Mesenchymal stem cell (in vitro differentiated cells and primary cell): ENCODE measurements at regions not wholly inside any gene's neighbourhood (a gene's known extent, or its start where the extent isn't known, plus 50 kb on each side); places are given as distances from the start of the nearest gene placed in this dataset.

Experiments
- DNase-seq: peaks from one replicate; pipeline ENCODE4 v3.0.0-alpha.2; 2013
- H2AFZ ChIP-seq: one replicate; pipeline ENCODE4 v1.6.1; 2013; ENCODE audit warnings: low read depth, mild to moderate bottlenecking, control low read depth, inconsistent platforms, low read length, moderate library complexity
- H2AK5ac ChIP-seq: 2 replicates; pipeline ENCODE4 v1.6.1; 2013; ENCODE audit warnings: low read length, moderate library complexity, mild to moderate bottlenecking, inconsistent platforms; ENCODE audit not compliant: severe bottlenecking
- H2BK120ac ChIP-seq: one replicate; pipeline ENCODE4 v1.6.1; 2013; ENCODE audit warnings: low read depth, mild to moderate bottlenecking, inconsistent platforms, low read length, moderate library complexity
- H2BK12ac ChIP-seq, 2 experiments: one replicate each; pipeline ENCODE4 v1.6.1; 2013; ENCODE audit warnings: inconsistent platforms in 2 of 2, low read length in 2 of 2, mild to moderate bottlenecking in 2 of 2, moderate library complexity in 2 of 2, control low read depth in 1 of 2
- H2BK15ac ChIP-seq: one replicate; pipeline ENCODE4 v1.6.1; 2013; ENCODE audit warnings: mild to moderate bottlenecking, low read depth, inconsistent platforms; ENCODE audit not compliant: poor library complexity, severe bottlenecking
- H2BK5ac ChIP-seq: 2 replicates; pipeline ENCODE4 v1.6.1; 2013; ENCODE audit warnings: low read depth, mild to moderate bottlenecking, low read length, control low read depth, inconsistent platforms; ENCODE audit not compliant: poor library complexity, severe bottlenecking
- H3K14ac ChIP-seq, 2 experiments: one replicate each; pipeline ENCODE4 v1.6.1; 2013; ENCODE audit warnings: inconsistent platforms in 2 of 2, low read length in 2 of 2, control low read depth in 1 of 2, mild to moderate bottlenecking in 1 of 2, moderate library complexity in 1 of 2
- H3K18ac ChIP-seq, 2 experiments: one replicate each; pipeline ENCODE4 v1.6.1; 2013; ENCODE audit warnings: inconsistent platforms in 2 of 2, low read length in 2 of 2, control low read depth in 1 of 2, low read depth in 1 of 2, mild to moderate bottlenecking in 1 of 2
- H3K23ac ChIP-seq, 2 experiments: one replicate each; pipeline ENCODE4 v1.6.1; 2013; ENCODE audit warnings: inconsistent platforms in 2 of 2, low read length in 2 of 2, mild to moderate bottlenecking in 2 of 2, moderate library complexity in 2 of 2, control low read depth in 1 of 2
- H3K27ac ChIP-seq: 2 replicates; pipeline ENCODE4 v1.5.1; 2013; ENCODE audit warnings: mild to moderate bottlenecking, moderate library complexity, low read length, control low read depth, inconsistent platforms; ENCODE audit not compliant: poor library complexity, severe bottlenecking
- H3K27me3 ChIP-seq, 2 experiments: 2 replicates each; pipeline versions ENCODE4 v1.6.1 to v1.7.0; 2013; ENCODE audit warnings: low read length in 2 of 2, mild to moderate bottlenecking in 2 of 2, moderate library complexity in 2 of 2, control low read depth in 1 of 2, inconsistent platforms in 1 of 2; ENCODE audit not compliant: control insufficient read depth in 1 of 2, insufficient read depth in 1 of 2
- H3K36me3 ChIP-seq, 2 experiments: 2 replicates each; pipeline versions ENCODE4 v1.6.1 to v1.7.0; 2013; ENCODE audit warnings: low read length in 2 of 2, control low read depth in 1 of 2, inconsistent platforms in 1 of 2, low read depth in 1 of 2, mild to moderate bottlenecking in 1 of 2; ENCODE audit not compliant: insufficient read depth in 2 of 2, control insufficient read depth in 1 of 2
- H3K4ac ChIP-seq, 2 experiments: one replicate each; pipeline ENCODE4 v1.6.1; 2013; ENCODE audit warnings: inconsistent platforms in 2 of 2, low read length in 2 of 2, mild to moderate bottlenecking in 2 of 2, moderate library complexity in 2 of 2, control low read depth in 1 of 2, low read depth in 1 of 2
- H3K4me1 ChIP-seq: 2 replicates; pipeline ENCODE4 v1.6.1; 2013; ENCODE audit warnings: low read depth, low read length, control low read depth; ENCODE audit not compliant: control insufficient read depth, insufficient read depth
- H3K4me2 ChIP-seq: 2 replicates; pipeline ENCODE4 v1.6.1; 2013; ENCODE audit warnings: low read length, mild to moderate bottlenecking, inconsistent platforms; ENCODE audit not compliant: poor library complexity, severe bottlenecking
- H3K4me3 ChIP-seq, 2 experiments: 2 replicates each; pipeline versions ENCODE4 v1.5.1 to v1.7.0; 2013; ENCODE audit warnings: low read length in 2 of 2, mild to moderate bottlenecking in 2 of 2, control low read depth in 1 of 2, low read depth in 1 of 2; ENCODE audit not compliant: insufficient read depth in 1 of 2
- H3K79me1 ChIP-seq: replicated peaks from 2 replicates; pipeline ENCODE4 v1.6.1; 2013; ENCODE audit warnings: mild to moderate bottlenecking, control low read depth, low read length, inconsistent platforms; ENCODE audit not compliant: poor library complexity, severe bottlenecking
- H3K9ac ChIP-seq: 2 replicates; pipeline ENCODE4 v1.7.0; 2013; ENCODE audit warnings: mild to moderate bottlenecking, low read length, moderate library complexity
- H3K9me3 ChIP-seq: 2 replicates; pipeline ENCODE4 v1.7.0; 2013; ENCODE audit warnings: mild to moderate bottlenecking, low read length; ENCODE audit not compliant: control insufficient read depth
- H4K8ac ChIP-seq: one replicate; pipeline ENCODE4 v1.6.1; 2013; ENCODE audit warnings: inconsistent platforms, mild to moderate bottlenecking, low read length, moderate library complexity
- H4K91ac ChIP-seq: one replicate; pipeline ENCODE4 v1.6.1; 2013; ENCODE audit warnings: mild to moderate bottlenecking, low read length, inconsistent platforms
- WGBS: methylation state at CpG from one replicate; pipeline ENCODE4 v1.1.7; 2013; ENCODE audit warnings: mixed read lengths; 5-methylcytosine and 5-hydroxymethylcytosine counted together

- no peak overlapping the region for H3K14ac ChIP-seq
Observed at GRCh38 chr4:123929565-123929964, 533.0 kb downstream of the SPRY1 start.

GRCh38 chr4:123930996-123931395 is 534.4 kb downstream of the SPRY1 start:
- H3K4me1 ChIP-seq: no peaks in the 10 kb centered on the region

More at GRCh38 chr4:123929565-123929964, 533.0 kb downstream of the SPRY1 start:
- no peak overlapping the region for H2BK15ac ChIP-seq
- no peak overlapping the region for H4K8ac ChIP-seq
- H2BK12ac ChIP-seq: no peak overlapping the region
- H3K36me3 ChIP-seq: no peaks in the 10 kb centered on the region
- H3K23ac ChIP-seq: no peak overlapping the region
- H3K27me3 ChIP-seq: no peaks in the 10 kb centered on the region
- no peak overlapping the region for H3K4me3 ChIP-seq
- no CpG with 5 or more reads among the region's 1 CpG for WGBS
- no peaks in the 10 kb centered on the region for H3K9me3 ChIP-seq
- no peaks in the 10 kb centered on the region for H3K79me1 ChIP-seq
- H2AK5ac ChIP-seq: no peak overlapping the region
- H2BK5ac ChIP-seq: no peak overlapping the region
- no peaks in the 10 kb centered on the region for H3K4me1 ChIP-seq
- no peak overlapping the region for H3K4ac ChIP-seq
- no peak overlapping the region for H2BK120ac ChIP-seq
- H3K18ac ChIP-seq: no peak overlapping the region
- H3K27ac ChIP-seq: no peak overlapping the region
- H4K91ac ChIP-seq: no peak overlapping the region
- H2AFZ ChIP-seq: no peak overlapping the region
- DNase-seq: no peak
- H3K9ac ChIP-seq: no peak overlapping the region
- no peak overlapping the region for H3K4me2 ChIP-seq

GRCh38 chr4:123934096-123934495 is 537.5 kb downstream of the SPRY1 start:
- Histone ChIP-seq H2BK15ac (no peak overlapping the region), H3K18ac (no peak overlapping the region), H3K4me1 (no peaks in the 10 kb centered on the region), H3K4me2 (no peak overlapping the region), H2BK5ac (no peak overlapping the region), H3K9me3 (no peaks in the 10 kb centered on the region), H3K14ac (no peak overlapping the region), H2AFZ (no peak overlapping the region), H2BK12ac (no peak overlapping the region), H3K9ac (no peak overlapping the region), H2BK120ac (no peak overlapping the region), H3K27ac (no peak overlapping the region), H3K36me3 (no peaks in the 10 kb centered on the region), H2AK5ac (no peak overlapping the region), H3K23ac (no peak overlapping the region), H4K8ac (no peak overlapping the region), H3K79me1 (no peaks in the 10 kb centered on the region), H3K4ac (no peak overlapping the region), H3K4me3 (no peak overlapping the region), H4K91ac (no peak overlapping the region), H3K27me3 (no peaks in the 10 kb centered on the region)
- DNase-seq: no peak
- 100% methylated on average over 2 of the region's 2 CpGs for WGBS

More at GRCh38 chr4:123930996-123931395, 534.4 kb downstream of the SPRY1 start:
- no peak overlapping the region for H3K4me3 ChIP-seq
- no peaks in the 10 kb centered on the region for H3K27me3 ChIP-seq
- H3K36me3 ChIP-seq: no peaks in the 10 kb centered on the region
- no peak overlapping the region for H3K18ac ChIP-seq
- H4K91ac ChIP-seq: no peak overlapping the region
- 63% methylated on average over 1 of the region's 1 CpG for WGBS
- H3K4ac ChIP-seq: no peak overlapping the region
- peak overlapping the region in 1 of 2 experiments; percentile 31 for H2BK12ac ChIP-seq
- H2AK5ac ChIP-seq: no peak overlapping the region
- no peak overlapping the region for H3K14ac ChIP-seq
- no peaks in the 10 kb centered on the region for H3K9me3 ChIP-seq
- no peak overlapping the region for H4K8ac ChIP-seq
- no peaks in the 10 kb centered on the region for H3K79me1 ChIP-seq
- no peak overlapping the region for H3K23ac ChIP-seq
- H3K27ac ChIP-seq: no peak overlapping the region
- H2BK5ac ChIP-seq: no peak overlapping the region
- no peak overlapping the region for H2BK120ac ChIP-seq
- H2BK15ac ChIP-seq: no peak overlapping the region
- H2AFZ ChIP-seq: no peak overlapping the region
- DNase-seq: peak; percentile 26
- H3K4me2 ChIP-seq: no peak overlapping the region
- H3K9ac ChIP-seq: no peak overlapping the region

GRCh38 chr4:123936621-123937043 is 540.0 kb downstream of the SPRY1 start:
- Histone ChIP-seq H3K9me3 (no peaks in the 10 kb centered on the region), H3K18ac (no peak overlapping the region), H3K27ac (no peak overlapping the region), H3K4me3 (no peak overlapping the region), H2BK15ac (no peak overlapping the region), H2BK120ac (no peak overlapping the region), H2AFZ (no peak overlapping the region), H3K9ac (no peak overlapping the region), H2AK5ac (no peak overlapping the region), H3K79me1 (no peaks in the 10 kb centered on the region), H4K8ac (no peak overlapping the region), H3K36me3 (no peaks in the 10 kb centered on the region), H3K4ac (peak overlapping the region in 1 of 2 experiments; percentile 58), H2BK12ac (no peak overlapping the region), H2BK5ac (no peak overlapping the region), H3K23ac (no peak overlapping the region), H3K4me1 (no peaks in the 10 kb centered on the region), H3K14ac (no peak overlapping the region), H4K91ac (no peak overlapping the region), H3K4me2 (no peak overlapping the region), H3K27me3 (no peaks in the 10 kb centered on the region)
- WGBS: 0% methylated on average over 1 of the region's 2 CpGs
- DNase-seq: no peak
